ENCODE measurements at regions not wholly inside any gene's neighbourhood (a gene's known extent, or its start where the extent isn't known, plus 50 kb on each side); places are given as distances from the start of the nearest gene placed in this dataset.
"Not testable (repeated sequence)": the region's sequence is repeated elsewhere in the genome, so short reads cannot be mapped to it uniquely, and the experiment has no call there.

- TF ChIP-seq CTCF (conservative IDR thresholded peaks at IDR 0.05; ENCODE audit: low read depth in 2 of 2): no peak
These were observed 695.3 kb upstream of the ZNF804A start (continued) for GRCh38 chr2:183903026-183903425.

- H3K27ac ChIP-seq (ENCODE audit: low read depth); H3K4me3 Mint-ChIP-seq; H3F3A ChIP-seq (replicated peaks; ENCODE audit: low read depth); H3K79me2 ChIP-seq (replicated peaks; ENCODE audit: insufficient read depth); H3K27ac Mint-ChIP-seq; H3K4me3 ChIP-seq; H3K36me3 ChIP-seq (ENCODE audit: insufficient read depth); H3K9me2 ChIP-seq (ENCODE audit: insufficient read depth); H3K4me2 ChIP-seq; H3K9me3 Mint-ChIP-seq; H4K20me1 ChIP-seq (replicated peaks; ENCODE audit: insufficient read depth); H2AFZ ChIP-seq; H3K36me3 Mint-ChIP-seq (ENCODE audit: low read depth); DNase-seq (ENCODE audit: low spot score); H3K4me1 ChIP-seq (ENCODE audit: insufficient read depth); H3K4me1 Mint-ChIP-seq; H3K27me3 ChIP-seq (ENCODE audit: insufficient read depth); ATAC-seq; H3K27me3 Mint-ChIP-seq (ENCODE audit: insufficient read depth, low read depth, poor library complexity): not testable (repeated sequence)
These were observed 682.3 kb upstream of the ZNF804A start for GRCh38 chr2:183916041-183916440.

GRCh38 chr2:183919167-183919566 lies 679.2 kb upstream of the ZNF804A start:
- Histone ChIP-seq H4K20me1 (replicated peaks; ENCODE audit: insufficient read depth) (no peaks in the 10 kb centered on the region), H3K27me3 (ENCODE audit: insufficient read depth) (no peaks in the 10 kb centered on the region), H3K4me3 (no peak overlapping the region), H3K27ac (ENCODE audit: low read depth) (no peak overlapping the region), H3K79me2 (replicated peaks; ENCODE audit: insufficient read depth) (no peaks in the 10 kb centered on the region), H3K36me3 (ENCODE audit: insufficient read depth) (no peaks in the 10 kb centered on the region), H3K4me1 (ENCODE audit: insufficient read depth) (no peaks in the 10 kb centered on the region), H3F3A (replicated peaks; ENCODE audit: low read depth) (no peaks in the 10 kb centered on the region), H3K9me2 (ENCODE audit: insufficient read depth) (0 out of 2 replicates have a peak, but pooled peaks cover 3% of the 10 kb centered on the region), H2AFZ (no peak overlapping the region), H3K4me2 (no peak overlapping the region)
- no peaks in the 10 kb centered on the region for H3K4me1 Mint-ChIP-seq
- peaks cover 6% of the 10 kb centered on the region; the same call in 2 of the 3 replicates for H3K36me3 Mint-ChIP-seq (ENCODE audit: low read depth)
- H3K27me3 Mint-ChIP-seq (ENCODE audit: insufficient read depth, low read depth, poor library complexity): no peaks in the 10 kb centered on the region
- no peak overlapping the region for H3K4me3 Mint-ChIP-seq
- DNase-seq (ENCODE audit: low spot score) (no peak), ATAC-seq (no peak)
- peaks cover 10% of the 10 kb centered on the region; the same call in 1 of the 3 replicates for H3K9me3 Mint-ChIP-seq
- H3K27ac Mint-ChIP-seq: no peak overlapping the region
- no peak for TF ChIP-seq ZNF462 (CRISPR knock-in tag; IDR thresholded peaks at IDR 0.05)
- no peak for TF ChIP-seq EZH2 (IDR thresholded peaks at IDR 0.05; ENCODE audit: low read depth, unreplicated experiment)
- TF ChIP-seq CREB1 (CRISPR knock-in tag; IDR thresholded peaks at IDR 0.05; ENCODE audit: low read depth): no peak
- no peak for TF ChIP-seq STAT1 (IDR thresholded peaks at IDR 0.05; ENCODE audit: unreplicated experiment)
- TF ChIP-seq ZNF331 (CRISPR knock-in tag; IDR thresholded peaks at IDR 0.05; ENCODE audit: low read depth): no peak
- no peak for TF ChIP-seq CTCF (conservative IDR thresholded peaks at IDR 0.05; ENCODE audit: low read depth in 2 of 2)
- no peak for TF ChIP-seq POLR2AphosphoS5 (IDR thresholded peaks at IDR 0.05; ENCODE audit: low read depth)
- no peak for TF ChIP-seq JUNB (IDR thresholded peaks at IDR 0.05; ENCODE audit: unreplicated experiment)
- TF ChIP-seq ZNF114 (CRISPR knock-in tag; IDR thresholded peaks at IDR 0.05): no peak

All from GM23338 (cell line).